Immature natural killer cell (primary cell): ENCODE measurements at regions not wholly inside any gene's neighbourhood (a gene's known extent, or its start where the extent isn't known, plus 50 kb on each side); places are given as distances from the start of the nearest gene placed in this dataset.
"Not testable (repeated sequence)": the region's sequence is repeated elsewhere in the genome, so short reads cannot be mapped to it uniquely, and the experiment has no call there.

Source experiments
- DNase-seq, 3 donors: peaks; one replicate each; pipeline ENCODE4 v3.0.0; 2022; ENCODE audit warnings: mixed read lengths in 1 of 3
- H3K27ac Mint-ChIP-seq, 6 donors: one replicate each; pipeline ENCODE4 v1.8.0; 2020; ENCODE audit warnings: mixed read lengths in 6 of 6, mild to moderate bottlenecking in 5 of 6, inconsistent platforms in 4 of 6, moderate library complexity in 3 of 6
- H3K27me3 Mint-ChIP-seq, 3 donors: one replicate each; pipeline ENCODE4 v1.8.0; 2020 to 2021; ENCODE audit warnings: low read depth in 3 of 3, mild to moderate bottlenecking in 3 of 3, mixed read lengths in 3 of 3, moderate library complexity in 3 of 3, inconsistent platforms in 1 of 3
- H3K36me3 Mint-ChIP-seq, 3 donors: one replicate each; pipeline ENCODE4 v1.8.0; 2020; ENCODE audit warnings: mixed read lengths in 3 of 3, inconsistent platforms in 2 of 3, mild to moderate bottlenecking in 2 of 3
- H3K4me1 Mint-ChIP-seq, 2 donors: one replicate each; pipeline ENCODE4 v1.8.0; 2020; ENCODE audit warnings: inconsistent platforms in 2 of 2, mild to moderate bottlenecking in 2 of 2, mixed read lengths in 2 of 2, moderate library complexity in 1 of 2
- H3K4me3 Mint-ChIP-seq, 5 donors: one replicate each; pipeline ENCODE4 v1.8.0; 2020; ENCODE audit warnings: mild to moderate bottlenecking in 5 of 5, mixed read lengths in 5 of 5, inconsistent platforms in 3 of 5, moderate library complexity in 3 of 5
- H3K9me3 Mint-ChIP-seq, 6 donors: one replicate each; pipeline ENCODE4 v1.8.0; 2020; ENCODE audit warnings: mild to moderate bottlenecking in 6 of 6, mixed read lengths in 6 of 6, inconsistent platforms in 4 of 6, moderate library complexity in 3 of 6

- H3K27me3 Mint-ChIP-seq = peaks cover 4 to 16% (median 7%) of the 10 kb centered on the region in 3 donors
- H3K4me1 Mint-ChIP-seq, H3K9me3 Mint-ChIP-seq, H3K36me3 Mint-ChIP-seq, DNase-seq, H3K4me3 Mint-ChIP-seq, H3K27ac Mint-ChIP-seq: not testable (repeated sequence)
Observed at GRCh38 chr2:48061656-48062055, 155.4 kb upstream of the FBXO11 start.

- Mint-ChIP-seq H3K4me1 (no peaks in the 10 kb centered on the region), H3K27ac (no peak overlapping the region), H3K9me3 (no peaks in the 10 kb centered on the region), H3K4me3 (no peak overlapping the region), H3K36me3 (no peaks in the 10 kb centered on the region), H3K27me3 (peaks cover 4 to 16% (median 8%) of the 10 kb centered on the region in 3 donors)
- no peak for DNase-seq
Observed at GRCh38 chr2:48065096-48065495, 158.8 kb upstream of the FBXO11 start.

- H3K4me3 Mint-ChIP-seq = no peak overlapping the region
- H3K36me3 Mint-ChIP-seq = no peaks in the 10 kb centered on the region
- no peak for DNase-seq
- no peaks in the 10 kb centered on the region for H3K4me1 Mint-ChIP-seq
- H3K27me3 Mint-ChIP-seq = peaks cover 4 to 18% (median 6%) of the 10 kb centered on the region in 3 donors
- H3K27ac Mint-ChIP-seq = no peak overlapping the region
- no peaks in the 10 kb centered on the region for H3K9me3 Mint-ChIP-seq
Observed at GRCh38 chr2:48066000-48066399, 159.7 kb upstream of the FBXO11 start.

- Mint-ChIP-seq H3K36me3 (no peaks in the 10 kb centered on the region), H3K9me3 (peaks cover 0 to 3% (median 0%) of the 10 kb centered on the region in 6 donors), H3K27ac (no peak overlapping the region), H3K4me1 (no peaks in the 10 kb centered on the region), H3K4me3 (no peak overlapping the region), H3K27me3 (peaks cover 3 to 25% (median 4%) of the 10 kb centered on the region in 3 donors)
- DNase-seq = no peak
Observed at GRCh38 chr2:48069769-48070168, 163.5 kb upstream of the FBXO11 start.

GRCh38 chr2:48070415-48070814 lies 164.1 kb upstream of the FBXO11 start:
- no peaks in the 10 kb centered on the region for H3K36me3 Mint-ChIP-seq

GRCh38 chr2:48072583-48072982 lies 166.3 kb upstream of the FBXO11 start:
- Mint-ChIP-seq H3K9me3 (peaks cover 0 to 3% (median 0%) of the 10 kb centered on the region in 6 donors), H3K4me1 (no peaks in the 10 kb centered on the region), H3K4me3 (no peak overlapping the region), H3K36me3 (no peaks in the 10 kb centered on the region), H3K27me3 (peaks cover 1 to 22% (median 7%) of the 10 kb centered on the region in 3 donors), H3K27ac (no peak overlapping the region)
- no peak for DNase-seq

More at GRCh38 chr2:48070415-48070814, 164.1 kb upstream of the FBXO11 start:
- DNase-seq = no peak
- peaks cover 3 to 20% (median 7%) of the 10 kb centered on the region in 3 donors for H3K27me3 Mint-ChIP-seq
- H3K9me3 Mint-ChIP-seq = peaks cover 0 to 3% (median 0%) of the 10 kb centered on the region in 6 donors
- H3K27ac Mint-ChIP-seq = no peak overlapping the region
- no peaks in the 10 kb centered on the region for H3K4me1 Mint-ChIP-seq
- no peak overlapping the region for H3K4me3 Mint-ChIP-seq

GRCh38 chr2:48075631-48076030 lies 169.3 kb upstream of the FBXO11 start:
- no peak for DNase-seq
- peaks cover 0 to 3% (median 0%) of the 10 kb centered on the region in 6 donors for H3K9me3 Mint-ChIP-seq
- H3K27me3 Mint-ChIP-seq = peaks cover 3 to 23% (median 7%) of the 10 kb centered on the region in 3 donors
- H3K4me1 Mint-ChIP-seq = no peaks in the 10 kb centered on the region
- no peaks in the 10 kb centered on the region for H3K36me3 Mint-ChIP-seq
- no peak overlapping the region for H3K27ac Mint-ChIP-seq
- no peak overlapping the region for H3K4me3 Mint-ChIP-seq

GRCh38 chr2:48080534-48081316 lies 174.4 kb upstream of the FBXO11 start:
- Mint-ChIP-seq H3K4me3 (no peak overlapping the region), H3K27me3 (peaks cover 0 to 6% (median 3%) of the 10 kb centered on the region in 3 donors), H3K9me3 (no peaks in the 10 kb centered on the region)

GRCh38 chr2:48081317-48081628 lies 175.0 kb upstream of the FBXO11 start:
- no peak overlapping the region for H3K4me3 Mint-ChIP-seq
- H3K9me3 Mint-ChIP-seq = no peaks in the 10 kb centered on the region
- no peak for DNase-seq
- H3K4me1 Mint-ChIP-seq = no peaks in the 10 kb centered on the region
- peaks cover 0 to 6% (median 3%) of the 10 kb centered on the region in 3 donors for H3K27me3 Mint-ChIP-seq
- H3K36me3 Mint-ChIP-seq = no peaks in the 10 kb centered on the region
- H3K27ac Mint-ChIP-seq = no peak overlapping the region

More at GRCh38 chr2:48080534-48081316, 174.4 kb upstream of the FBXO11 start:
- DNase-seq = no peak
- Mint-ChIP-seq H3K27ac (no peak overlapping the region), H3K4me1 (no peaks in the 10 kb centered on the region), H3K36me3 (no peaks in the 10 kb centered on the region)

- H3K4me1 Mint-ChIP-seq = no peaks in the 10 kb centered on the region
- H3K27ac Mint-ChIP-seq = no peak overlapping the region
- H3K9me3 Mint-ChIP-seq = peaks cover 0 to 3% (median 0%) of the 10 kb centered on the region in 6 donors
- H3K27me3 Mint-ChIP-seq = peaks cover 2 to 6% (median 5%) of the 10 kb centered on the region in 3 donors
- DNase-seq = no peak
- H3K36me3 Mint-ChIP-seq = no peaks in the 10 kb centered on the region
- H3K4me3 Mint-ChIP-seq = no peak overlapping the region
Observed at GRCh38 chr2:48085888-48086287, 179.6 kb upstream of the FBXO11 start.

- Mint-ChIP-seq H3K4me1 (no peaks in the 10 kb centered on the region), H3K9me3 (peaks cover 0 to 3% (median 0%) of the 10 kb centered on the region in 6 donors), H3K4me3 (no peak overlapping the region), H3K27ac (no peak overlapping the region), H3K27me3 (peaks cover 5 to 6% (median 6%) of the 10 kb centered on the region in 3 donors), H3K36me3 (no peaks in the 10 kb centered on the region)
- DNase-seq = no peak
Observed at GRCh38 chr2:48088994-48089393, 182.7 kb upstream of the FBXO11 start.

GRCh38 chr2:48089644-48090043 lies 183.3 kb upstream of the FBXO11 start:
- Mint-ChIP-seq H3K4me1 (no peaks in the 10 kb centered on the region), H3K4me3 (no peak overlapping the region), H3K27ac (no peak overlapping the region), H3K27me3 (peaks cover 5 to 6% (median 6%) of the 10 kb centered on the region in 3 donors), H3K36me3 (no peaks in the 10 kb centered on the region), H3K9me3 (peaks cover 0 to 3% (median 0%) of the 10 kb centered on the region in 6 donors)
- DNase-seq = no peak

GRCh38 chr2:48092846-48093803 lies 186.8 kb upstream of the FBXO11 start:
- H3K27me3 Mint-ChIP-seq = peaks cover 6 to 13% (median 8%) of the 10 kb centered on the region in 3 donors
- no peak overlapping the region for H3K27ac Mint-ChIP-seq
- DNase-seq = no peak
- H3K4me1 Mint-ChIP-seq = no peaks in the 10 kb centered on the region
- no peaks in the 10 kb centered on the region for H3K36me3 Mint-ChIP-seq
- peaks cover 0 to 3% (median 0%) of the 10 kb centered on the region in 6 donors for H3K9me3 Mint-ChIP-seq
- H3K4me3 Mint-ChIP-seq = no peak overlapping the region

GRCh38 chr2:48096765-48097164 lies 190.5 kb upstream of the FBXO11 start:
- not testable (repeated sequence) for H3K4me1 Mint-ChIP-seq, H3K9me3 Mint-ChIP-seq, DNase-seq, H3K36me3 Mint-ChIP-seq, H3K27ac Mint-ChIP-seq, H3K4me3 Mint-ChIP-seq
- peaks cover 3 to 14% (median 11%) of the 10 kb centered on the region in 3 donors for H3K27me3 Mint-ChIP-seq
